Activated CD4-positive, alpha-beta T cell treated with anti-CD3 and anti-CD28 coated beads, Interleukin-2, amount 10 ng/mL, durations not matched to agents 7 days and 5 days (primary cell): ENCODE measurements at regions not wholly inside any gene's neighbourhood (a gene's known extent, or its start where the extent isn't known, plus 50 kb on each side); places are given as distances from the start of the nearest gene placed in this dataset.
"Not testable (repeated sequence)": the region's sequence is repeated elsewhere in the genome, so short reads cannot be mapped to it uniquely, and the experiment has no call there.

Experiments
- CTCF ChIA-PET: fragments of 350-600 bp; sonication (Branson Sonifier 250); formaldehyde crosslinking; loops from one replicate; lab custom pipeline; 2021; ENCODE audit warnings: antibody characterized with exemption; lab: Charles Lee
- POLR2A ChIA-PET: fragments of 350-600 bp; sonication (Branson Sonifier 250); formaldehyde crosslinking; loops from one replicate; lab custom pipeline; 2021; ENCODE audit warnings: antibody characterized with exemption; lab: Charles Lee
- DNase-seq: peaks from one replicate; pipeline ENCODE4 v3.0.0-alpha.2; 2020
- H3K27ac Mint-ChIP-seq: one replicate; pipeline ENCODE4 v1.8.0; 2021; ENCODE audit warnings: mild to moderate bottlenecking, moderate library complexity, mixed read lengths
- H3K27me3 Mint-ChIP-seq: one replicate; pipeline ENCODE4 v1.8.0; 2021; ENCODE audit warnings: mixed read lengths
- H3K36me3 Mint-ChIP-seq: one replicate; pipeline ENCODE4 v1.8.0; 2021; ENCODE audit warnings: low read depth, mixed read lengths
- H3K4me1 Mint-ChIP-seq: one replicate; pipeline ENCODE4 v1.8.0; 2021; ENCODE audit warnings: mixed read lengths
- H3K4me3 Mint-ChIP-seq: one replicate; pipeline ENCODE4 v1.8.0; 2021; ENCODE audit warnings: mild to moderate bottlenecking, moderate library complexity, mixed read lengths
- H3K9me3 Mint-ChIP-seq: one replicate; pipeline ENCODE4 v1.8.0; 2021; ENCODE audit warnings: mixed read lengths

- no peaks in the 10 kb centered on the region for H3K4me1 Mint-ChIP-seq
- CTCF ChIA-PET: no interaction called here
- POLR2A ChIA-PET: no interaction called here
- no peaks in the 10 kb centered on the region for H3K36me3 Mint-ChIP-seq
- no peak overlapping the region for H3K4me3 Mint-ChIP-seq
- no peaks in the 10 kb centered on the region for H3K27me3 Mint-ChIP-seq
- no peak for DNase-seq
- H3K9me3 Mint-ChIP-seq: no peaks in the 10 kb centered on the region
- H3K27ac Mint-ChIP-seq: no peak overlapping the region
Measured at GRCh38 chr4:147284256-147284835, 196.6 kb upstream of the EDNRA start.

DNA sequence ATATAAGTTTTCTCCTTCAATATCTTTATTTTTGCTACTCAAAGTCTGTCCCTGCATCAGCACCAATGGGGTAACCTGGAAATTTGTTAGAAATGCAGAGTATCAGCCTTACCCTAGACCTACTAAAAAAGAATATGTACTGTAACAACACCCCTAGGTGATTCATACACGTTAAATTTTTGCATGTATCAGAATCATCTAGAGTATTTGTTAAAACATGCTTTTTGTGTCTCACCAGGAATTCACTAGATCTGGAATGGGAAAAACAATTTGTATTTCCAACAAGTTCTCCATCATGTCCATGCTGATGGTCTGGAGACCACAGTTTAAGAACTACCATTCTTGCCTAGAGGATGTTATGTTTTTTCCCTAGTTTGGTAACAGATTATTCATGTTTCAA, 196.0 kb upstream of the EDNRA start:
- Mint-ChIP-seq H3K27me3 (no peaks in the 10 kb centered on the region), H3K4me3 (no peak overlapping the region), H3K27ac (no peak overlapping the region), H3K4me1 (no peaks in the 10 kb centered on the region), H3K36me3 (no peaks in the 10 kb centered on the region), H3K9me3 (no peaks in the 10 kb centered on the region)
- no peak for DNase-seq
- ChIA-PET CTCF (no interaction called here), POLR2A (no interaction called here)

DNA sequence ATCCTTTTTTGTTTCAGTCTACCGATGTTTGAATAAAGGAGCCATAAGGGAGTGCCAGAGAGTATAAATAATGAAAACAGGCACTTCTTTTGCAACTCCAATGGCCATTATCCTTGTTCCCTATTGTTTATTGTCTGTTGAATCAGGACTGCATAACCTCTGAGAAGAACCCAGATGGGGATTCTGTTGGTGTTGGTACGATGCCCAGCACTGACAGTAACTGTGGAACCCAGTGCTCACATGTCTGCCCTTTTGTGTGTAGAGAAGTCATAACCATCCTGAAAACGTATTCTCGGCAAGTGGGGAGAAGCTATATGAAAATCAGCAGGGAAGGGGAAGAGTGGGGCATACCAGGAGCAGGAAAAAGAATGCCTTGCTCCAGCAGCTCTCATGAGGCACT, 195.1 kb upstream of the EDNRA start:
- CTCF ChIA-PET: no interaction called here
- H3K27ac Mint-ChIP-seq: no peak overlapping the region
- H3K9me3 Mint-ChIP-seq: no peaks in the 10 kb centered on the region
- H3K27me3 Mint-ChIP-seq: no peaks in the 10 kb centered on the region
- POLR2A ChIA-PET: no interaction called here
- DNase-seq: no peak
- H3K4me3 Mint-ChIP-seq: no peak overlapping the region
- H3K4me1 Mint-ChIP-seq: no peaks in the 10 kb centered on the region
- no peaks in the 10 kb centered on the region for H3K36me3 Mint-ChIP-seq

DNA sequence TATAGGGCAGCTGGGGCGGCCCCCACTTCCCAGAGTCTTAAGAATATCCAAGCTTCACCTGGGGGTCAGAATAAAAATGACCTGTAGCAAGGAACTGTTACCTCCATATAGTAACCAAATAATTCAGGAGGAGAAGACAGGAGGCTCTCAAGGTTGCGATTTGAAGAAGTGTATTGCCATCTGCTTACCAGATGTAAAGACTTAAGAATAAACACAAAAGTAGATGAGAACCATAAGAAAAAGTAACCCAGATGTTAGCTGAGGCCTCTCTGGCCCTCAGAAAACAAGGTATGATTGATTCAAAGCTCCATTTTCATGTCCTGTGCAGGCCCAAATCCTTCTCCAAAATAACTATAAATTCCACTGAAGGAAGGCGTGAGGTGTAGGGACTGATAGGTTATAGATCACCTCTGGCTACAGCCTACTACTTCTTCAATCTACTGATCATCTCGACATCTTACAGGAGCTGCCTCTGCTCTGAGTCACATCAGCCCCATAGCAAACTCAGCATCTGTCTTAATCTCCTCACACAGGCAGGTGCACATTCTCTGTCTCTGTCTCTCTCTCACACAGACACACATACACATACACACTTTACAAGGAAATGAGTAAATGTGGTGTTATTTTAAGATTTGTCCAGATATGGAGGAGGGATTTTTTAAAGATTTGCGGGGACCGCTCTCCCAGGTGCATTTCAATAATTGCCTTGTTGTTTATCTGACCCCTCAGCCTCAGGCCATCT, 193.9 kb upstream of the EDNRA start:
- H3K27ac Mint-ChIP-seq: no peak overlapping the region
- H3K27me3 Mint-ChIP-seq: no peaks in the 10 kb centered on the region
- H3K4me3 Mint-ChIP-seq: no peak overlapping the region
- no peak for DNase-seq
- H3K4me1 Mint-ChIP-seq: no peaks in the 10 kb centered on the region
- ChIA-PET CTCF (no interaction called here), POLR2A (no interaction called here)
- H3K9me3 Mint-ChIP-seq: no peaks in the 10 kb centered on the region
- H3K36me3 Mint-ChIP-seq: no peaks in the 10 kb centered on the region

GRCh38 chr4:147287588-147287890, 193.4 kb upstream of the EDNRA start:
- no peaks in the 10 kb centered on the region for H3K4me1 Mint-ChIP-seq
- H3K4me3 Mint-ChIP-seq: no peak overlapping the region
- ChIA-PET CTCF (interaction anchor here (0.6 kb wide), 1 partner anchor 292 kb away, joined by 3 read pairs; no protein-coding TSS in a partner anchor), POLR2A (no interaction called here)
- no peaks in the 10 kb centered on the region for H3K36me3 Mint-ChIP-seq
- no peaks in the 10 kb centered on the region for H3K9me3 Mint-ChIP-seq
- H3K27me3 Mint-ChIP-seq: no peaks in the 10 kb centered on the region
- no peak overlapping the region for H3K27ac Mint-ChIP-seq
- DNase-seq: no peak

DNA sequence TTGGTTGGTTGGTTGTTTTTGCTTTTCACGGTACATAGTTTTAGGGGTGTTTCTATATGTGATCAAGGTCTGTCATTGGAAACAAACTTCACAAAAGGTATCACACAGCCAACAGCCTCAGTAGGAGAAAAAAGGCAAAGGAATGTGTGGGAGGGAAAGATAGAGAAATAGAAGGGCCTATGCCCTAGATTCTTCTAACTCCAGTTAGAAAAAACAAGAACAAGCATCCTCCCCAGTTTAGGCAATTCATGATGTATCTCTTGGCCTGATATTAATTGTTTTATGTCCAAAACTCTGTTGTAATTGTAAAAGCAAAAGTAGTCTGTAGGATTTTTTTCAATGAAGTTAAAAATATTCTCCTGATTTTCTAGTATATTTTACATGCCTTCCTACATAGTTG, 192.4 kb upstream of the EDNRA start:
- ChIA-PET CTCF (no interaction called here), POLR2A (no interaction called here)
- Mint-ChIP-seq H3K9me3 (no peaks in the 10 kb centered on the region), H3K4me1 (no peaks in the 10 kb centered on the region), H3K36me3 (no peaks in the 10 kb centered on the region), H3K27ac (no peak overlapping the region), H3K4me3 (no peak overlapping the region), H3K27me3 (no peaks in the 10 kb centered on the region)
- DNase-seq: no peak

GRCh38 chr4:147289181-147289580, 191.7 kb upstream of the EDNRA start:
- no peaks in the 10 kb centered on the region for H3K27me3 Mint-ChIP-seq
- no peak overlapping the region for H3K27ac Mint-ChIP-seq
- H3K4me3 Mint-ChIP-seq: no peak overlapping the region
- H3K9me3 Mint-ChIP-seq: no peaks in the 10 kb centered on the region
- ChIA-PET CTCF (interaction anchor here (0.7 kb wide), 1 partner anchor 16 kb away, joined by 3 read pairs; no protein-coding TSS in a partner anchor), POLR2A (interaction anchor here (0.7 kb wide), 1 partner anchor 20 kb away, joined by 3 read pairs; no protein-coding TSS in a partner anchor)
- no peak for DNase-seq
- no peaks in the 10 kb centered on the region for H3K4me1 Mint-ChIP-seq
- no peaks in the 10 kb centered on the region for H3K36me3 Mint-ChIP-seq

DNA sequence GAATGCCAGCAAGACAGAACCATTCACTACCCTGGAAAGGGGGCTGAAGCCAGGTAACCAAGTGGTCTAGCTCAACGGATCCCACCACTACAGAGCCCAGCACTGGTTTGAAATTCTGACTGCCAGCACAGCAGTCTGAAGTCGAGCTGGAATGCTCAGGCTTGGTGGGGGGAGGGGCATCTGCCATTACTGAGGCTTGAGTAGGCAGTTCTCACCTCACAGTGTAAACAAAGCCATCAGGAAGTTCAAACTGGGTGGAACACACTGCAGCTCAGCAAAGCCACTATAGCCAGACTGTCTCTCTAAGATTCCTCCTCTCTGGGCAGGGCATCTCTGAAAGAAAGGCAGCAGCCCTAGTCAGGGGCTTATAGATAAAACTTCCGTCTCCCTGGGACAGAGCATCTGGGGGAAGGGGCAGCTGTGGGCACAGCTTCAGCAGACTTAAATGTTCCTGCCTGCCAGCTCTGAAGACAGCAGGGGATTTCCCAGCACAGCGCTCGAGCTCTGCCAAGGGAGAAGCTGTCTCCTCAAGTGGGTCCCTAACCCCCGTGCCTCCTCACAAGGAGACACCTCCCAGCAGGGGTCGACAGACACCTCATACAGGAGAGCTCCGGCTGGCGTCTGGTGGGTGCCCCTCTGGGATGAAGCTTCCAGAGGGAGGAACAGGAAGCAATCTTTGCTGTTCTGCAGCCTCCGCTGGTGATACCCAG, 188.1 kb upstream of the EDNRA start:
- CTCF ChIA-PET, H3K36me3 Mint-ChIP-seq, H3K4me1 Mint-ChIP-seq, H3K4me3 Mint-ChIP-seq, H3K27ac Mint-ChIP-seq, H3K9me3 Mint-ChIP-seq, POLR2A ChIA-PET, H3K27me3 Mint-ChIP-seq, DNase-seq: not testable (repeated sequence)

DNA sequence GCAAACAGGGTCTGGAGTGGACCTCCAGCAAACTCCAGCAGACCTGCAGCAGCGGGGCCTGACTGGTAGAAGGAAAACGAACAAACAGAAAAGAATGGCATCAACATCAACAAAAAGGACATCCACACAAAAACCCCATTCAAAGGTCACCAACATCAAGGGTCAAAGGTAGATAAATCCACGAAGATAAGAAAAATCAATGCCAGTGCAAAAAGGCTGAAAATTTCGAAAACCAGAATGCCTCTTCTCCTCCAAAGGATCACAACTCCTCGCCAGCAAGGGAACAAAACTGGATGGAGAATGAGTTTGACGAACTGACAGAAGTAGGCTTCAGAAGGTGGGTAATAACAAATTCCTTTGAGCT, 187.6 kb upstream of the EDNRA start:
- H3K36me3 Mint-ChIP-seq, H3K27me3 Mint-ChIP-seq, H3K9me3 Mint-ChIP-seq, CTCF ChIA-PET, DNase-seq, POLR2A ChIA-PET, H3K4me1 Mint-ChIP-seq, H3K27ac Mint-ChIP-seq, H3K4me3 Mint-ChIP-seq: not testable (repeated sequence)

- CTCF ChIA-PET: no interaction called here
Measured at GRCh38 chr4:147299205-147299604, 181.7 kb upstream of the EDNRA start.

GRCh38 chr4:147303174-147303872, 177.6 kb upstream of the EDNRA start:
- Mint-ChIP-seq H3K27ac (no peak overlapping the region), H3K9me3 (no peaks in the 10 kb centered on the region), H3K36me3 (no peaks in the 10 kb centered on the region), H3K27me3 (no peaks in the 10 kb centered on the region), H3K4me1 (no peaks in the 10 kb centered on the region), H3K4me3 (no peak overlapping the region)
- POLR2A ChIA-PET: no interaction called here
- CTCF ChIA-PET: no interaction called here
- no peak for DNase-seq

More at GRCh38 chr4:147299205-147299604, 181.7 kb upstream of the EDNRA start:
- Mint-ChIP-seq H3K27ac (no peak overlapping the region), H3K4me1 (no peaks in the 10 kb centered on the region), H3K9me3 (no peaks in the 10 kb centered on the region), H3K4me3 (no peak overlapping the region), H3K27me3 (no peaks in the 10 kb centered on the region), H3K36me3 (no peaks in the 10 kb centered on the region)
- DNase-seq: no peak
- POLR2A ChIA-PET: no interaction called here

- no peaks in the 10 kb centered on the region for H3K9me3 Mint-ChIP-seq
- DNase-seq: no peak
- H3K4me3 Mint-ChIP-seq: no peak overlapping the region
- H3K27me3 Mint-ChIP-seq: no peaks in the 10 kb centered on the region
- no peaks in the 10 kb centered on the region for H3K36me3 Mint-ChIP-seq
- no peaks in the 10 kb centered on the region for H3K4me1 Mint-ChIP-seq
- ChIA-PET POLR2A (no interaction called here), CTCF (no interaction called here)
- no peak overlapping the region for H3K27ac Mint-ChIP-seq
Measured at GRCh38 chr4:147303873-147304229, 177.0 kb upstream of the EDNRA start.
